IMR-90 (cell line): ENCODE measurements at regions not wholly inside any gene's neighbourhood (a gene's known extent, or its start where the extent isn't known, plus 50 kb on each side); places are given as distances from the start of the nearest gene placed in this dataset.

ENCODE experiments used
- ATAC-seq: fragments of 200-7000 bp; cut with Tn5 transposase; 2 replicates; pipeline ENCODE4 v1.9.1; 2020; ENCODE audit warnings: low read depth, mild to moderate bottlenecking, moderate library complexity
- BruUV-seq: library from RNA; stranded (reverse); fragments of 400-500 nt; replicated peaks from 2 replicates; lab custom pipeline; 2021; lab: Mats Ljungman, UMichigan
- CTCF ChIA-PET: fragments of 300-600 bp; formaldehyde crosslinking; extraction: SDS; loops from one replicate; lab custom pipeline; 2021; ENCODE audit warnings: antibody characterized with exemption; lab: Yijun Ruan, JAX
- POLR2A ChIA-PET: fragments of 300-600 bp; sonication (Branson Sonifier 250); formaldehyde crosslinking; loops from one replicate; lab custom pipeline; 2022; ENCODE audit warnings: antibody characterized with exemption; ENCODE audit not compliant: unreplicated experiment; lab: Charles Lee
- DNase-seq: peaks from one replicate; pipeline ENCODE4 v3.0.0; 2013
- H2AFZ ChIP-seq: replicated peaks from 2 replicates; pipeline ENCODE3; 2013; ENCODE audit warnings: low read length, mild to moderate bottlenecking; ENCODE audit not compliant: poor library complexity
- H2AK5ac ChIP-seq: 2 replicates; pipeline ENCODE4 v1.6.1; 2013; ENCODE audit warnings: low read depth, low read length, inconsistent platforms
- H2AK9ac ChIP-seq: replicated peaks from 2 replicates; pipeline ENCODE3; 2013; ENCODE audit warnings: mild to moderate bottlenecking, low read depth, low read length, moderate library complexity; ENCODE audit not compliant: poor library complexity
- H2BK120ac ChIP-seq: 2 replicates; pipeline ENCODE4 v1.6.1; 2013; ENCODE audit warnings: low read depth, low read length, inconsistent platforms
- H2BK15ac ChIP-seq: 3 replicates; pipeline ENCODE4 v1.6.1; 2013; ENCODE audit warnings: low read depth, low read length, inconsistent platforms
- H2BK20ac ChIP-seq: 2 replicates; pipeline ENCODE4 v1.6.1; 2013; ENCODE audit warnings: low read depth, mild to moderate bottlenecking, inconsistent platforms, low read length, moderate library complexity
- H2BK5ac ChIP-seq: 2 replicates; pipeline ENCODE4 v1.6.1; 2013; ENCODE audit warnings: mild to moderate bottlenecking, low read depth, low read length, inconsistent platforms; ENCODE audit not compliant: poor library complexity, severe bottlenecking
- H3K14ac ChIP-seq: replicated peaks from 2 replicates; pipeline ENCODE4 v1.6.1; 2013; ENCODE audit warnings: low read depth, low read length, inconsistent platforms
- H3K18ac ChIP-seq: 2 replicates; pipeline ENCODE4 v1.6.1; 2013; ENCODE audit warnings: low read depth, low read length, control low read depth
- H3K23ac ChIP-seq: 2 replicates; pipeline ENCODE4 v1.6.1; 2013; ENCODE audit warnings: low read depth, low read length, inconsistent platforms
- H3K27ac ChIP-seq: 2 replicates; pipeline ENCODE4 v1.5.1; 2013; ENCODE audit warnings: mild to moderate bottlenecking, control low read depth, low read length; ENCODE audit not compliant: insufficient read depth
- H3K27me3 ChIP-seq: 2 replicates; pipeline ENCODE4 v1.6.1; 2013; ENCODE audit warnings: low read length; ENCODE audit not compliant: control insufficient read depth, insufficient read depth
- H3K36me3 ChIP-seq: 2 replicates; pipeline ENCODE4 v1.6.1; 2013; ENCODE audit warnings: low read length, mixed read lengths; ENCODE audit not compliant: control insufficient read depth, insufficient read depth
- H3K4ac ChIP-seq: 2 replicates; pipeline ENCODE4 v1.6.1; 2013; ENCODE audit warnings: low read depth, low read length, inconsistent platforms
- H3K4me1 ChIP-seq: 2 replicates; pipeline ENCODE4 v1.6.1; 2013; ENCODE audit warnings: low read length, mixed read lengths; ENCODE audit not compliant: control insufficient read depth, insufficient read depth
- H3K4me2 ChIP-seq: 2 replicates; pipeline ENCODE4 v1.6.1; 2013; ENCODE audit warnings: low read depth, mild to moderate bottlenecking, control low read depth, low read length, moderate library complexity
- H3K4me3 ChIP-seq: 2 replicates; pipeline ENCODE4 v1.5.1; 2013; ENCODE audit warnings: low read depth, mild to moderate bottlenecking, control low read depth, low read length, moderate library complexity; ENCODE audit not compliant: insufficient read depth
- H3K56ac ChIP-seq: 2 replicates; pipeline ENCODE4 v1.6.1; 2013; ENCODE audit warnings: low read length, inconsistent platforms; ENCODE audit not compliant: insufficient read depth; ENCODE audit errors: extremely low read depth
- H3K79me1 ChIP-seq, 2 experiments: 2 replicates each; pipeline ENCODE4 v1.6.1; 2013; ENCODE audit warnings: low read length in 2 of 2, inconsistent platforms in 1 of 2, low read depth in 1 of 2
- H3K9ac ChIP-seq: 2 replicates; pipeline ENCODE4 v1.6.1; 2013; ENCODE audit warnings: low read depth, low read length, control low read depth
- H3K9me1 ChIP-seq: 2 replicates; pipeline ENCODE4 v1.6.1; 2013; ENCODE audit warnings: low read length, inconsistent platforms; ENCODE audit not compliant: insufficient read depth
- H3K9me3 ChIP-seq: 2 replicates; pipeline ENCODE4 v1.6.1; 2013; ENCODE audit warnings: low read length; ENCODE audit not compliant: control insufficient read depth, insufficient read depth
- H4K20me1 ChIP-seq: 2 replicates; pipeline ENCODE4 v1.6.1; 2013; ENCODE audit warnings: low read length, inconsistent platforms; ENCODE audit not compliant: insufficient read depth
- H4K5ac ChIP-seq: 2 replicates; pipeline ENCODE4 v1.6.1; 2013; ENCODE audit warnings: mild to moderate bottlenecking, low read depth, low read length, control low read depth
- H4K8ac ChIP-seq, 2 experiments: 2 replicates each; pipeline ENCODE4 v1.6.1; 2013; ENCODE audit warnings: low read depth in 2 of 2, low read length in 2 of 2, control low read depth in 1 of 2, inconsistent platforms in 1 of 2
- H4K91ac ChIP-seq: 2 replicates; pipeline ENCODE4 v1.6.1; 2013; ENCODE audit warnings: low read depth, low read length, inconsistent platforms; ENCODE audit not compliant: insufficient read depth
- CEBPB ChIP-seq: IDR thresholded peaks from 2 replicates; pipeline ENCODE4 v1.6.1; 2012; ENCODE audit warnings: low read depth, low read length, improper control_type of control experiment
- SMC3 ChIP-seq: fragments of 150-350 bp; IDR thresholded peaks from 2 replicates; pipeline ENCODE4 v1.6.1; 2016; ENCODE audit warnings: low read depth, mild to moderate bottlenecking, antibody characterized with exemption, low read length, moderate library complexity
- WGBS, 2 experiments: methylation state at CpG; one replicate each; pipeline versions ENCODE4 v1.1.5 to v1.1.7; 2013; ENCODE audit warnings: missing lambda C conversion rate in 2 of 2; ENCODE audit not compliant: insufficient read length in 1 of 2; ENCODE audit errors: extremely low coverage in 2 of 2; 5-methylcytosine and 5-hydroxymethylcytosine counted together
- dilution Hi-C: fragments of 300-500 bp; cut with HindIII; formaldehyde crosslinking; loops from one replicate; pipeline ENCODE4 v1.14.3; 2018; ENCODE audit warnings: low sequenced_read_pairs; ENCODE audit not compliant: unreplicated experiment
- in situ Hi-C: fragments of 300-500 bp; cut with MboI; formaldehyde crosslinking; loops from 3 replicates; pipeline ENCODE4 v1.14.3; 2019; ENCODE audit warnings: low sequenced_read_pairs, inconsistent platforms, mixed read lengths
- intact Hi-C: fragments of 100-400 bp; cut with micrococcal nuclease; formaldehyde crosslinking; loops from 2 replicates; pipeline ENCODE4 v1.10.0; 2022

DNA sequence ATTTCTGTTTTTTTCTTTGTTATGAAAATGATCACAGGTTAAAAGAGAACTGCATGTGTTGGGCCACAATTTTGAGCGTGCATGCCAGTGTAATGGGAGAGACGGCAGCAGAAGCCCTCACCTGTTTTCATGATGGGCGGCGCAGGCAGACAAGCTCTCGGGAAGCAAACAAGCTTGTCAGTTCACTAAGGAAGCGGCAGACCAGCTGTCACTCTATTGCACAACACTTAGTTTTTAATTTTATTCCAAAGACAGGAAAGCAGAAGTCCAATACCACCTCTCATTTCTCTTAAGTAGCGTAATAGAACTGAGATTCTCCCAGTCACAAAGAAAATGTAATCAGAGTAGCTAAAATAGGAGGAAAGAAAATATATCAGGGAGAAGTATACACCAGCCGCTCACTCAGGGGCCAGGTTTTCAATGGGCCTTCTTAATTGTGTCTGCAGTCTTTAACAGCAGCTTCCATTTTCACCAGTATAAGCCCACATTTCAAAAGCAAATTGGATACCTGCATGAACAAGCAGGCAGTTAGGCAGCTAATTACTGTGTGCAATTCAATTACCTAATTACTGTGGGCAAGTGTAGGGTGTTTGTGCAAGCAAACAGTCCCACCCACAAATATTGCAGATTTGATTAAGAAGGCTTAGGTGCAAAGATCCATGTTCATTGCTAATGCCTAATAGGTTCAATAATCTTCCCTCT, 711.4 kb downstream of the DIAPH3 start:
- H3K4ac ChIP-seq = no peak overlapping the region
- H3K4me1 ChIP-seq = peaks cover 3% of the 10 kb centered on the region; the same call in 1 of the 2 replicates
- no peak overlapping the region for H3K4me2 ChIP-seq
- no peak overlapping the region for H4K8ac ChIP-seq
- no peak overlapping the region for H3K56ac ChIP-seq
- no peak overlapping the region for H4K5ac ChIP-seq
- H2BK120ac ChIP-seq = no peak overlapping the region
- H2AFZ ChIP-seq = no peak overlapping the region
- no peaks in the 10 kb centered on the region for H3K9me3 ChIP-seq
- intact Hi-C loops (no loop called here), dilution Hi-C loops (no loop called here), in situ Hi-C loops (no loop called here)
- ATAC-seq (no peak), DNase-seq (no peak)
- POLR2A ChIA-PET = no interaction called here
- H3K36me3 ChIP-seq = no peaks in the 10 kb centered on the region
- no peak overlapping the region for H3K4me3 ChIP-seq
- no peak overlapping the region for H3K9ac ChIP-seq
- H2BK20ac ChIP-seq = no peak overlapping the region
- H2AK9ac ChIP-seq = no peak overlapping the region
- H2BK15ac ChIP-seq = no peak overlapping the region
- no peak overlapping the region for H3K27ac ChIP-seq
- no peaks in the 10 kb centered on the region for H4K20me1 ChIP-seq
- no peaks in the 10 kb centered on the region for H3K79me1 ChIP-seq
- CTCF ChIA-PET = no interaction called here
- H2AK5ac ChIP-seq = no peak overlapping the region
- no CpG with 5 or more reads among the region's 8 CpGs for WGBS, 2 experiments
- no peak overlapping the region for H3K23ac ChIP-seq
- no peak overlapping the region for H2BK5ac ChIP-seq
- H4K91ac ChIP-seq = no peak overlapping the region
- BruUV-seq = no TSS peak
- no peak overlapping the region for H3K18ac ChIP-seq
- H3K9me1 ChIP-seq = no peaks in the 10 kb centered on the region
- H3K14ac ChIP-seq = no peak overlapping the region
- no peak for TF ChIP-seq SMC3
- TF ChIP-seq CEBPB = peak; percentile 60
- no peaks in the 10 kb centered on the region for H3K27me3 ChIP-seq
